ENCODE measurements at regions not wholly inside any gene's neighbourhood (a gene's known extent, or its start where the extent isn't known, plus 50 kb on each side); places are given as distances from the start of the nearest gene placed in this dataset.

- no peak for TF ChIP-seq CTCF (IDR thresholded peaks at IDR 0.05)
- no peak for TF ChIP-seq POLR2A (IDR thresholded peaks at IDR 0.05)
- TF ChIP-seq POLR2AphosphoS5 (IDR thresholded peaks at IDR 0.05) = no peak
These were observed 100.5 kb upstream of the SPATA31D4 start for GRCh38 chr9:81827616-81828296.

Measured in gastroesophageal sphincter (tissue), 3 donors.